HCT116 (cell line): ENCODE measurements at regions not wholly inside any gene's neighbourhood (a gene's known extent, or its start where the extent isn't known, plus 50 kb on each side); places are given as distances from the start of the nearest gene placed in this dataset.

Source experiments
- ATAC-seq: fragments of 200-7000 bp; cut with Tn5 transposase; 2 replicates; pipeline ENCODE4 v1.9.1; 2020; ENCODE audit warnings: mild to moderate bottlenecking, moderate library complexity
- BruUV-seq: library from RNA; stranded (reverse); fragments of 400-500 nt; replicated peaks from 2 replicates; lab custom pipeline; 2021; lab: Mats Ljungman, UMichigan
- CTCF ChIA-PET: fragments of 300-600 bp; sonication (Branson Sonifier 250); formaldehyde crosslinking; loops from one replicate; lab custom pipeline; 2021; ENCODE audit warnings: antibody characterized with exemption; lab: Charles Lee
- POLR2A ChIA-PET: fragments of 300-600, 350-600 bp; sonication (Branson Sonifier 250); formaldehyde crosslinking; loops from one replicate; lab custom pipeline; 2021; ENCODE audit warnings: antibody characterized with exemption; lab: Charles Lee
- RAD21 ChIA-PET, 2 experiments: fragments of 300-600 bp; sonication (Branson Sonifier 250); formaldehyde crosslinking; loops; one replicate each; lab custom pipeline; 2023; ENCODE audit warnings: low total read pairs in 2 of 2; ENCODE audit not compliant: uncharacterized antibody in 2 of 2, unreplicated experiment in 2 of 2, low non-redundant PET in 1 of 2; lab: Charles Lee
- DNase-seq: peaks from one replicate; pipeline ENCODE4 v3.0.0-alpha.2; 2010; ENCODE audit warnings: low read depth, low spot score
- H2AFZ ChIP-seq: fragments of 200-600 bp; shearing (Covaris generic), sonication (generic); 2 replicates; pipeline ENCODE4 v1.6.1; 2017; ENCODE audit warnings: low read depth, mixed run types, mixed read lengths, antibody characterized with exemption, low read length; ENCODE audit not compliant: poor library complexity, severe bottlenecking
- H3K27ac ChIP-seq: 2 replicates; pipeline ENCODE4 v1.5.1; 2012; ENCODE audit warnings: low read depth, low read length
- H3K27me3 ChIP-seq: fragments of 200-600 bp; sonication (generic); 2 replicates; pipeline ENCODE4 v1.6.1; 2016; ENCODE audit warnings: mixed run types, low read length, mixed read lengths; ENCODE audit not compliant: insufficient read depth
- H3K36me3 ChIP-seq, 2 experiments: fragments of 200-500 bp in 1 of 2; fragments of 200-600 bp in 1 of 2; sonication (Bioruptor generic) in 1 of 2; sonication (generic) in 1 of 2; 2 replicates each; pipeline versions ENCODE4 v1.5.1 to v1.6.1; 2014 to 2016; ENCODE audit warnings: low read length in 2 of 2, inconsistent platforms in 1 of 2, mixed read lengths in 1 of 2, mixed run types in 1 of 2; ENCODE audit not compliant: insufficient read depth in 2 of 2, control insufficient read depth in 1 of 2
- H3K4me1 ChIP-seq, 2 experiments: fragments of 200-600 bp in 1 of 2; sonication (generic) in 1 of 2; 2 replicates each; pipeline versions ENCODE4 v1.5.1 to v1.6.1; 2012 to 2017; ENCODE audit warnings: low read length in 2 of 2, inconsistent platforms in 1 of 2, mild to moderate bottlenecking in 1 of 2, mixed read lengths in 1 of 2, mixed run types in 1 of 2, moderate library complexity in 1 of 2; ENCODE audit not compliant: insufficient read depth in 2 of 2, control insufficient read depth in 1 of 2
- H3K4me2 ChIP-seq: fragments of 200-600 bp; sonication (generic); 2 replicates; pipeline ENCODE4 v1.6.1; 2017; ENCODE audit warnings: mixed run types, low read length, mixed read lengths
- H3K4me3 ChIP-seq, 2 experiments: fragments of 200-600 bp in 1 of 2; sonication (generic) in 1 of 2; replicated peaks in 1 of 2; 2 replicates each; pipeline ENCODE4 v1.5.1; 2011 to 2016; ENCODE audit warnings: low read length in 2 of 2, control low read depth in 1 of 2, low read depth in 1 of 2, mild to moderate bottlenecking in 1 of 2, mixed read lengths in 1 of 2, mixed run types in 1 of 2
- H3K79me2 ChIP-seq: fragments of 200-600 bp; sonication (generic); 2 replicates; pipeline ENCODE4 v1.6.1; 2017; ENCODE audit warnings: mild to moderate bottlenecking, mixed run types, low read length, moderate library complexity, mixed read lengths; ENCODE audit not compliant: insufficient read depth
- H3K9ac ChIP-seq: fragments of 200-600 bp; sonication (generic); 2 replicates; pipeline ENCODE4 v1.6.1; 2016; ENCODE audit warnings: low read length, mixed read lengths
- H3K9me2 ChIP-seq: fragments of 200-600 bp; sonication (generic), shearing (Covaris generic); 2 replicates; pipeline ENCODE4 v1.6.1; 2017; ENCODE audit warnings: mixed run types, mild to moderate bottlenecking, moderate library complexity; ENCODE audit not compliant: insufficient read depth
- H3K9me3 ChIP-seq, 2 experiments: fragments of 200-500 bp in 1 of 2; fragments of 200-600 bp in 1 of 2; sonication (Bioruptor generic) in 1 of 2; sonication (generic) in 1 of 2; 2 replicates each; pipeline ENCODE4 v1.6.1; 2014 to 2017; ENCODE audit warnings: low read length in 2 of 2, mixed read lengths in 2 of 2, inconsistent platforms in 1 of 2, low read depth in 1 of 2, mild to moderate bottlenecking in 1 of 2, mixed run types in 1 of 2, moderate library complexity in 1 of 2; ENCODE audit not compliant: control insufficient read depth in 1 of 2, insufficient read depth in 1 of 2
- H4K20me1 ChIP-seq: fragments of 200-600 bp; sonication (generic), shearing (Covaris generic); 2 replicates; pipeline ENCODE4 v1.6.1; 2017; ENCODE audit warnings: mixed run types, mild to moderate bottlenecking, moderate library complexity; ENCODE audit not compliant: insufficient read depth
- EGR1 ChIP-seq: IDR thresholded peaks from 2 replicates; pipeline ENCODE4 v1.6.1; 2012; ENCODE audit warnings: low read depth
- ELF1 ChIP-seq: IDR thresholded peaks from 2 replicates; pipeline ENCODE4 v1.6.1; 2012; ENCODE audit warnings: low read depth, borderline replicate concordance
- FOSL1 ChIP-seq: IDR thresholded peaks from 2 replicates; pipeline ENCODE4 v1.6.1; 2012; ENCODE audit warnings: low read depth
- POLR2AphosphoS5 ChIP-seq: IDR thresholded peaks from 2 replicates; pipeline ENCODE4 v1.6.1; 2011; ENCODE audit warnings: mild to moderate bottlenecking, low read depth, low read length, moderate library complexity
- SP1 ChIP-seq: IDR thresholded peaks from 2 replicates; pipeline ENCODE4 v1.6.1; 2012; ENCODE audit warnings: low read depth
- SRF ChIP-seq: IDR thresholded peaks from 2 replicates; pipeline ENCODE4 v1.6.1; 2012; ENCODE audit warnings: low read depth
- ZFX ChIP-seq: fragments of 450-650 bp; IDR thresholded peaks from 2 replicates; pipeline ENCODE4 v1.6.1; 2017
- intact Hi-C: fragments of 100-400 bp; cut with micrococcal nuclease; formaldehyde crosslinking; loops from 2 replicates; pipeline ENCODE4 v1.10.0; 2022
- TF ChIP-seq, protein P1 (sequence below), 3 experiments: fragments of 200-600 bp in 1 of 3; sonication (generic) in 1 of 3; IDR thresholded peaks in 2 of 3; conservative IDR thresholded peaks in 1 of 3; 2 replicates each; pipeline ENCODE4 v1.5.1; 2012 to 2017; ENCODE audit warnings: low read depth in 2 of 3, low read length in 2 of 3, antibody characterized with exemption in 1 of 3, borderline replicate concordance in 1 of 3, control low read depth in 1 of 3, mild to moderate bottlenecking in 1 of 3, mixed read lengths in 1 of 3, mixed run types in 1 of 3, moderate library complexity in 1 of 3; ENCODE audit not compliant: insufficient read depth in 1 of 3
- TF ChIP-seq, protein P2 (sequence below): IDR thresholded peaks from 2 replicates; pipeline ENCODE4 v1.6.1; 2011; ENCODE audit warnings: mild to moderate bottlenecking, low read length, moderate library complexity; ENCODE audit not compliant: insufficient replicate concordance; ENCODE audit errors: extremely low read depth
- TF ChIP-seq, protein P3 (sequence below): IDR thresholded peaks from 2 replicates; pipeline ENCODE4 v1.6.1; 2012

DNA sequence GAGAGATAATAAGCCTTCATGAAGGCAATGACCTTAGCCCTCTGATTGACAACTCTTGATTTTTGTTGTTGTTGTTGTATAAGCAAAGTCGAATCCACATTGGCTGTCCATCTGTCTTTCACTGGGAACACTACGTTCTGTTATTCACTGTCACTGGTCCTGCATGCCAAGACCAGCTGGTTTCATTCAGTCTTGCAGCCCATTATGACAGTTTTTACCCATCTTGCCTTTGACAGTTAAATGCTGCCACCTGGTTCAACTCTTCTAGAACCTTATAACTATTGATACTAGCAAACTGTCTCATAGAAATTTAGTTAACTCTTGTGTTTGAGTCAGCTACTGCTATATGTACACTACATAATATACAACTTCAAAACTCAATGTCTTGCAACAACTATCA lies 382.3 kb upstream of the CDH10 start:
- no peaks in the 10 kb centered on the region for H4K20me1 ChIP-seq
- H3K4me2 ChIP-seq, result no peak overlapping the region
- H3K9me2 ChIP-seq, result no peaks in the 10 kb centered on the region
- DNase-seq (no peak), ATAC-seq (no peak)
- peaks cover 6 to 21% of the 10 kb centered on the region in 2 experiments; a peak in 3 of 4 replicates for H3K9me3 ChIP-seq
- no TSS peak for BruUV-seq
- H3K27me3 ChIP-seq, result no peaks in the 10 kb centered on the region
- ChIA-PET CTCF (no interaction called here), RAD21 (no interaction called here), POLR2A (no interaction called here)
- H3K27ac ChIP-seq, result no peak overlapping the region
- H3K9ac ChIP-seq, result no peak overlapping the region
- H3K4me3 ChIP-seq, result no peak overlapping the region
- TF ChIP-seq, protein P1, sequence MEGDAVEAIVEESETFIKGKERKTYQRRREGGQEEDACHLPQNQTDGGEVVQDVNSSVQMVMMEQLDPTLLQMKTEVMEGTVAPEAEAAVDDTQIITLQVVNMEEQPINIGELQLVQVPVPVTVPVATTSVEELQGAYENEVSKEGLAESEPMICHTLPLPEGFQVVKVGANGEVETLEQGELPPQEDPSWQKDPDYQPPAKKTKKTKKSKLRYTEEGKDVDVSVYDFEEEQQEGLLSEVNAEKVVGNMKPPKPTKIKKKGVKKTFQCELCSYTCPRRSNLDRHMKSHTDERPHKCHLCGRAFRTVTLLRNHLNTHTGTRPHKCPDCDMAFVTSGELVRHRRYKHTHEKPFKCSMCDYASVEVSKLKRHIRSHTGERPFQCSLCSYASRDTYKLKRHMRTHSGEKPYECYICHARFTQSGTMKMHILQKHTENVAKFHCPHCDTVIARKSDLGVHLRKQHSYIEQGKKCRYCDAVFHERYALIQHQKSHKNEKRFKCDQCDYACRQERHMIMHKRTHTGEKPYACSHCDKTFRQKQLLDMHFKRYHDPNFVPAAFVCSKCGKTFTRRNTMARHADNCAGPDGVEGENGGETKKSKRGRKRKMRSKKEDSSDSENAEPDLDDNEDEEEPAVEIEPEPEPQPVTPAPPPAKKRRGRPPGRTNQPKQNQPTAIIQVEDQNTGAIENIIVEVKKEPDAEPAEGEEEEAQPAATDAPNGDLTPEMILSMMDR (IDR thresholded peaks at IDR 0.05 in 2 of 3, conservative IDR thresholded peaks at IDR 0.05 in 1 of 3; ENCODE audit: borderline replicate concordance in 1 of 3, insufficient read depth in 1 of 3, low read depth in 2 of 3, low read length in 2 of 3), result no peak
- TF ChIP-seq EGR1 (no peak), POLR2AphosphoS5 (no peak), FOSL1 (no peak), ZFX (no peak), SP1 (no peak), ELF1 (no peak), SRF (no peak)
- TF ChIP-seq, protein P2, sequence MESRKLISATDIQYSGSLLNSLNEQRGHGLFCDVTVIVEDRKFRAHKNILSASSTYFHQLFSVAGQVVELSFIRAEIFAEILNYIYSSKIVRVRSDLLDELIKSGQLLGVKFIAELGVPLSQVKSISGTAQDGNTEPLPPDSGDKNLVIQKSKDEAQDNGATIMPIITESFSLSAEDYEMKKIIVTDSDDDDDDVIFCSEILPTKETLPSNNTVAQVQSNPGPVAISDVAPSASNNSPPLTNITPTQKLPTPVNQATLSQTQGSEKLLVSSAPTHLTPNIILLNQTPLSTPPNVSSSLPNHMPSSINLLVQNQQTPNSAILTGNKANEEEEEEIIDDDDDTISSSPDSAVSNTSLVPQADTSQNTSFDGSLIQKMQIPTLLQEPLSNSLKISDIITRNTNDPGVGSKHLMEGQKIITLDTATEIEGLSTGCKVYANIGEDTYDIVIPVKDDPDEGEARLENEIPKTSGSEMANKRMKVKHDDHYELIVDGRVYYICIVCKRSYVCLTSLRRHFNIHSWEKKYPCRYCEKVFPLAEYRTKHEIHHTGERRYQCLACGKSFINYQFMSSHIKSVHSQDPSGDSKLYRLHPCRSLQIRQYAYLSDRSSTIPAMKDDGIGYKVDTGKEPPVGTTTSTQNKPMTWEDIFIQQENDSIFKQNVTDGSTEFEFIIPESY, result no peak
- TF ChIP-seq, protein P3, sequence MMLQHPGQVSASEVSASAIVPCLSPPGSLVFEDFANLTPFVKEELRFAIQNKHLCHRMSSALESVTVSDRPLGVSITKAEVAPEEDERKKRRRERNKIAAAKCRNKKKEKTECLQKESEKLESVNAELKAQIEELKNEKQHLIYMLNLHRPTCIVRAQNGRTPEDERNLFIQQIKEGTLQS, result no peak
- H3K79me2 ChIP-seq, result no peaks in the 10 kb centered on the region
- intact Hi-C loops, result no loop called here
- H3K4me1 ChIP-seq, result no peaks in the 10 kb centered on the region
- no peak overlapping the region for H2AFZ ChIP-seq
- H3K36me3 ChIP-seq, result no peaks in the 10 kb centered on the region
